Endodermal cell (in vitro differentiated cells): ENCODE measurements at regions not wholly inside any gene's neighbourhood (a gene's known extent, or its start where the extent isn't known, plus 50 kb on each side); places are given as distances from the start of the nearest gene placed in this dataset.

ENCODE experiments used
- DNase-seq: peaks from one replicate; pipeline ENCODE4 v3.0.0-alpha.2; 2017
- H3K27ac ChIP-seq: 2 replicates; pipeline ENCODE4 v1.5.1; 2013; ENCODE audit warnings: mild to moderate bottlenecking, low read depth, low read length, moderate library complexity
- H3K27me3 ChIP-seq: 2 replicates; pipeline ENCODE4 v1.6.1; 2013; ENCODE audit warnings: mild to moderate bottlenecking, low read length, moderate library complexity; ENCODE audit not compliant: insufficient read depth, control insufficient read depth, poor library complexity, severe bottlenecking
- H3K36me3 ChIP-seq: 2 replicates; pipeline ENCODE4 v1.7.0; 2013; ENCODE audit warnings: mild to moderate bottlenecking, low read length, moderate library complexity; ENCODE audit not compliant: control insufficient read depth, insufficient read depth
- H3K4me1 ChIP-seq: one replicate; pipeline ENCODE4 v1.7.0; 2013; ENCODE audit warnings: low read length; ENCODE audit not compliant: control insufficient read depth, insufficient read depth
- H3K4me3 ChIP-seq: 2 replicates; pipeline ENCODE4 v1.5.1; 2013; ENCODE audit warnings: mild to moderate bottlenecking, low read length, moderate library complexity
- H3K9ac ChIP-seq: 2 replicates; pipeline ENCODE4 v1.6.1; 2013; ENCODE audit warnings: mild to moderate bottlenecking, low read length, moderate library complexity; ENCODE audit not compliant: poor library complexity, severe bottlenecking; ENCODE audit errors: extremely low read depth
- H3K9me3 ChIP-seq: 2 replicates; pipeline ENCODE4 v1.6.1; 2013; ENCODE audit warnings: mild to moderate bottlenecking, low read length, moderate library complexity; ENCODE audit not compliant: control insufficient read depth
- H3K27ac Mint-ChIP-seq: 2 replicates; pipeline ENCODE4 v1.8.0; 2020; ENCODE audit warnings: mixed read lengths
- H3K27me3 Mint-ChIP-seq: 2 replicates; pipeline ENCODE4 v1.8.0; 2021; ENCODE audit warnings: mild to moderate bottlenecking, mixed read lengths; ENCODE audit not compliant: insufficient read depth
- H3K36me3 Mint-ChIP-seq: 2 replicates; pipeline ENCODE4 v1.8.0; 2020; ENCODE audit warnings: low read depth, mixed read lengths
- H3K4me1 Mint-ChIP-seq: 2 replicates; pipeline ENCODE4 v1.8.0; 2020; ENCODE audit warnings: mixed read lengths
- H3K4me3 Mint-ChIP-seq: 2 replicates; pipeline ENCODE4 v1.8.0; 2020; ENCODE audit warnings: mild to moderate bottlenecking, moderate library complexity, mixed read lengths
- H3K9me3 Mint-ChIP-seq: 2 replicates; pipeline ENCODE4 v1.8.0; 2020; ENCODE audit warnings: mild to moderate bottlenecking, mixed read lengths
- WGBS, 2 experiments: methylation state at CpG; one replicate each; pipeline versions ENCODE4 v1.1.5 to v1.1.7; 2013; ENCODE audit warnings: missing lambda C conversion rate in 2 of 2, mixed read lengths in 1 of 2; ENCODE audit not compliant: insufficient coverage in 1 of 2, insufficient read length in 1 of 2; 5-methylcytosine and 5-hydroxymethylcytosine counted together
- TF ChIP-seq, protein P1 (sequence below): fragments of 200-600 bp; sonication (generic); conservative IDR thresholded peaks from 2 replicates; pipeline ENCODE4 v1.5.0; 2021; ENCODE audit warnings: antibody characterized with exemption, mild to moderate bottlenecking

DNA sequence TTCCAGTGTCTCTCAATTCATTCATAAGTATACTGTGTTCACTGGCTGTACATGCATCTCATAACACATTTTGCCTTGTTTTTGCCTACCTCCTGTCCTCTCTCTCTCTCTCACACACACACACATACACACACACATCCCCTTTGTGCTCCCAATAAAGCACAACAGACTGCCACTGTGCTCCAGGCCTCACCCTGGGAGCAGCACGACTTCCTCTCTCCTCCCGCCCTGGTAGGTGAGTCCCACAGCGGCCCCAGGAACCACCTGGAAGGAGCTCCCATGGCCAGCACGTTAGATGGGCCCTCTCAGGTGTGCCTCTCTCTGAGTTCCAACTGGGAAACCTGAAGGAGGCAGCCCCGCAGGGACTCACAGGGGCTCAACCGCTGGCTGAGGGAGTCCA lies 65.4 kb downstream of the MARCHF4 start:
- Histone ChIP-seq H3K36me3 (no peaks in the 10 kb centered on the region), H3K27me3 (no peaks in the 10 kb centered on the region), H3K27ac (no peak overlapping the region), H3K4me1 (no peaks in the 10 kb centered on the region), H3K9me3 (no peaks in the 10 kb centered on the region), H3K9ac (no peak overlapping the region), H3K4me3 (no peak overlapping the region)
- Mint-ChIP-seq H3K27me3 (no peaks in the 10 kb centered on the region), H3K9me3 (no peaks in the 10 kb centered on the region), H3K27ac (no peak overlapping the region), H3K36me3 (peaks cover 2% of the 10 kb centered on the region), H3K4me3 (no peak overlapping the region), H3K4me1 (peaks cover 10% of the 10 kb centered on the region)
- no peak for DNase-seq
- 69 to 73% methylated on average over 3 to 6 of the region's 6 CpGs for WGBS, 2 experiments
- TF ChIP-seq, protein P1, sequence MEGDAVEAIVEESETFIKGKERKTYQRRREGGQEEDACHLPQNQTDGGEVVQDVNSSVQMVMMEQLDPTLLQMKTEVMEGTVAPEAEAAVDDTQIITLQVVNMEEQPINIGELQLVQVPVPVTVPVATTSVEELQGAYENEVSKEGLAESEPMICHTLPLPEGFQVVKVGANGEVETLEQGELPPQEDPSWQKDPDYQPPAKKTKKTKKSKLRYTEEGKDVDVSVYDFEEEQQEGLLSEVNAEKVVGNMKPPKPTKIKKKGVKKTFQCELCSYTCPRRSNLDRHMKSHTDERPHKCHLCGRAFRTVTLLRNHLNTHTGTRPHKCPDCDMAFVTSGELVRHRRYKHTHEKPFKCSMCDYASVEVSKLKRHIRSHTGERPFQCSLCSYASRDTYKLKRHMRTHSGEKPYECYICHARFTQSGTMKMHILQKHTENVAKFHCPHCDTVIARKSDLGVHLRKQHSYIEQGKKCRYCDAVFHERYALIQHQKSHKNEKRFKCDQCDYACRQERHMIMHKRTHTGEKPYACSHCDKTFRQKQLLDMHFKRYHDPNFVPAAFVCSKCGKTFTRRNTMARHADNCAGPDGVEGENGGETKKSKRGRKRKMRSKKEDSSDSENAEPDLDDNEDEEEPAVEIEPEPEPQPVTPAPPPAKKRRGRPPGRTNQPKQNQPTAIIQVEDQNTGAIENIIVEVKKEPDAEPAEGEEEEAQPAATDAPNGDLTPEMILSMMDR, result no peak

- no peak overlapping the region for H3K9ac ChIP-seq
- DNase-seq, result no peak
- H3K27me3 Mint-ChIP-seq, result no peaks in the 10 kb centered on the region
These were observed 66.7 kb downstream of the MARCHF4 start for GRCh38 chr2:216305574-216305973.

DNA sequence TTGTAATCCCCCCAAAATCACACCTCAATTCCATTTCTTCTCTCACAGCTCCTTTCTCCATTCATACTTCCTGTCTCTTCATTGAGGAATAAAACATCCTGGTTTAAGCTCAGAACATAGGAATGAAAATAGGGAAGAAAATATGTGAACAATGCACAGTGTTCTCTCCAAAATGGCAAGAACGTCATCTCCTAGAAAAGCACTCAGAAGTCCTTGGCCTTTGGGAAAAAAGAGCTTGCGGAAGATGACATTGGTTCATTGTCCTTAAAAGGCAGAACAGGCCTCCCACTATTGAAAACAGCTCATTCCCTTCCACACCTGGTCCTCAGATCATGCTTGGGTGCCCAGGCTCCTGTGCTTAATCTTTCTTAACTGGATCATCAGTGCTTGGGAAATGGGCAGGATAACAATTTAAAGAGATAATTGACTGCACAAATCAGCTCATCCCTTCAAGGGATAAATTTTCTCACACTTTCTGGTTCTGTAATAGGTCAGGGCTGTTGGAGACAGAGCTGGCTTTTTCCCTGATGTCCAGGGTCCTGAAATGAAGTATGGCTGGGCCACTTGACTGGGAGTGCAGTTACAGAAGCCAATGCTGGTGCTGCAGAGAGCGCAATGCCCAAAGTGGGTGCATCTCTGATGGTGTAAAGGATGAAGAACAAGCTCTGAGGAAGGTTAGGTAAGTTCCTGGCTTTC lies 69.2 kb downstream of the MARCHF4 start:
- Histone ChIP-seq H3K27ac (no peak overlapping the region), H3K27me3 (no peaks in the 10 kb centered on the region), H3K9ac (no peak overlapping the region), H3K4me3 (no peak overlapping the region), H3K36me3 (no peaks in the 10 kb centered on the region), H3K9me3 (no peaks in the 10 kb centered on the region), H3K4me1 (peaks cover 3% of the 10 kb centered on the region)
- Mint-ChIP-seq H3K4me3 (no peak overlapping the region), H3K36me3 (peaks cover 2% of the 10 kb centered on the region), H3K4me1 (peaks cover 37% of the 10 kb centered on the region), H3K27ac (no peak overlapping the region), H3K9me3 (no peaks in the 10 kb centered on the region), H3K27me3 (no peaks in the 10 kb centered on the region)
- WGBS, 2 experiments, result 96 to 100% methylated on average over 2 to 3 of the region's 3 CpGs
- TF ChIP-seq, protein P1, result no peak
- DNase-seq, result no peak

More at GRCh38 chr2:216305574-216305973, 66.7 kb downstream of the MARCHF4 start:
- Mint-ChIP-seq H3K4me1 (peaks cover 21% of the 10 kb centered on the region), H3K27ac (no peak overlapping the region), H3K4me3 (no peak overlapping the region), H3K36me3 (peaks cover 2% of the 10 kb centered on the region), H3K9me3 (no peaks in the 10 kb centered on the region)
- no peak overlapping the region for H3K27ac ChIP-seq
- 90 to 91% methylated on average over 4 of the region's 4 CpGs for WGBS, 2 experiments
- TF ChIP-seq, protein P1, result no peak
- H3K27me3 ChIP-seq, result no peaks in the 10 kb centered on the region
- no peaks in the 10 kb centered on the region for H3K9me3 ChIP-seq
- H3K36me3 ChIP-seq, result no peaks in the 10 kb centered on the region
- peaks cover 3% of the 10 kb centered on the region for H3K4me1 ChIP-seq
- H3K4me3 ChIP-seq, result no peak overlapping the region
